NCI-H187 (cell line): ENCODE measurements at regions not wholly inside any gene's neighbourhood (a gene's known extent, or its start where the extent isn't known, plus 50 kb on each side); places are given as distances from the start of the nearest gene placed in this dataset.
"Not testable (repeated sequence)": the region's sequence is repeated elsewhere in the genome, so short reads cannot be mapped to it uniquely, and the experiment has no call there.

Source experiments
- DNase-seq, 2 experiments: peaks; one replicate each; lab custom pipeline; 2025; lab: John Stamatoyannopoulos, UW

DNA sequence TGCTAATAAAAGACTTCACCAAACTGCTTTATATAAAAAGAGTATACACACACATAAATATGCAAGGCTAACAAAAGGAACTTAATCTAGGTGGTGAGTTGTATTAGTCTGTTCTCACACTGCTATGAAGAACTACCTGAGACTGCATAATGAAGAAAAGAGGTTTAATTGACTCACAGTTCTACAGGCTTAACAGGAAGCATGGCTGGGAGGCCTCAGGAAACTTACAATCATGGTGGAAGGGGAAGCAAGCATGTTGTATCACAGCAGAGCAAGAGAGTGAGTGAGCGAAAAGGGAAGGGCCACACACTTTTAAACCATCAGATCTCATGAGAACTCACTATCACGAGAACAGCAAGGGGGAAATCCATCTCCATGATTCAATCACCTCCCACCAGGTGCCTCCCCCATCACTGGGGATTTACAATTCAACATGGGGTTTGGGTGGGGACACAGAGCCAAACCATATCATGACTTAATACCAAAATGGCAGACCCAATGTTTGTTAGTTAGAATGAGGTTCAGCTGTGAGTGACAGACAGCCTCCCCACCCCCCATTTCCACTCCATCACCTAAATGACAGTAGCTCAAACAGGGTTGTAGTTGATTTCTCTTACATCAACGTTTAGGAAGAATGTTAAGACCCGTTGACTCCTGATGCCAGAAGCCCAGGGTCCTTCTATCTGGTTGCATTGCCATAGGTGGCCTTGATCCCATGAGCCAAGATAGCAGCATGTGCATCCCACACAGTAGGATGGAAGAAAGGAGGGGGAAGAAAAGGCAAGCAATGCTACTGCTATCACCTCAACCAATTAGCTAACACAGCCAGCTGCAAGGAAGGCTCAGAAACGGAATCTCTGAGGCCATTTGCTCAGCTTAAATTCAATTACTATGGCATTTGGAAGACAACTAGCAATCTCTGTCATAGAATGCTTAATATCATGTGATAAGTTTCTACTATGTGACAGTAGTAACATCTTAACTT lies 77.0 kb downstream of the CCDC71L start:
- no peak for DNase-seq

DNA sequence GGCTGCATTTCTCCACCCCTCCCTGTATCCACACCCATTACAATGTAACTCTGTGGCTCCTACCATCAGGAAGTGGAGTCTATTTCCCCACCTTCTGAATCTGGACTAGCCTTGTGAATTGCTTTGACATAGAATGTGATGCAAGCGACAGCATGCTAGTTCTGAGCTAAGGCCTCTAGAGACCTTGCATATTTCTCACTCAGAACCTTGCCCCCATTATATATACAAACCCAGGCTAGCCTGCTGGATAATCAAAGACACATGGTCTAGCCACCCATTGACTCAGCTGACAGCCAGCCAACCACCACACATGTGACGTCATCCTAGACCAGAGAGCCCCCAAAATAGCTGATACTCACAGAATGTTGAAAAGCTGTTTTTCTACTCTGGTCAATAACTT lies 77.9 kb downstream of the CCDC71L start:
- DNase-seq: no peak

- DNase-seq: no peak
Measured at GRCh38 chr7:106582365-106582764, 78.6 kb downstream of the CCDC71L start.

- not testable (repeated sequence) for DNase-seq
Measured at GRCh38 chr7:106579086-106579485, 81.9 kb downstream of the CCDC71L start.

DNA sequence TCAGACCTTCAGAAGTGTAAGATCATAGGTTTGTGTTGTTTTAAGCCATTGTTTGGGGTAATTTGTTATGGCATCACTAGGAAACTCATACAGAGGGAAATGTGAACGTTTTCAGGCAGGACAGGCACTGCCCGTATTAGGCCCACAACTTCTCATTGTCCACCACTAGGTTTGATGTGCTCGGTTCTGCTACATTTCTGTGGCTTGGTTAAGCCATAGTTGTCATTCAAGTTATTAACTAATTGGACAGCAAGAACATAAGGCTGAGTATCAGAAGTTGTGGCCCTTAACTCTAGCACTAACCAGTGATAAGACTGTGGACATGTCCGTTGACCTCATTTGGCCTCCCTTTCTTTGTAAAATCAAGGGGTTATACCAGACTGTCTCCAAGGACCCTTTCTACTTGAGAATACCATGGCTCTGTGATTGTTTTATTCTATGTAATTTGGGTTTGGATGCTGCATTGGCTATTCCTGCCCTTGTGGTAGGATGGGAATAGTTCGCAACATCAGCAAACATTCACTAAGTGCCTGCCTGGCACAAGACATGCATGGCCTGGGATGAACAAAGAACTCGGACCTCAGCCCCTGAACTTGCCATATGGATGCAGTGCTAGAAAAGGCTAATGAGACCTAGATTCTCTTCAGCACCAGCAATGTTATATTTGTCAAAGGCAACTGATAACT lies 85.7 kb downstream of the CCDC71L start:
- DNase-seq: no peak

DNA sequence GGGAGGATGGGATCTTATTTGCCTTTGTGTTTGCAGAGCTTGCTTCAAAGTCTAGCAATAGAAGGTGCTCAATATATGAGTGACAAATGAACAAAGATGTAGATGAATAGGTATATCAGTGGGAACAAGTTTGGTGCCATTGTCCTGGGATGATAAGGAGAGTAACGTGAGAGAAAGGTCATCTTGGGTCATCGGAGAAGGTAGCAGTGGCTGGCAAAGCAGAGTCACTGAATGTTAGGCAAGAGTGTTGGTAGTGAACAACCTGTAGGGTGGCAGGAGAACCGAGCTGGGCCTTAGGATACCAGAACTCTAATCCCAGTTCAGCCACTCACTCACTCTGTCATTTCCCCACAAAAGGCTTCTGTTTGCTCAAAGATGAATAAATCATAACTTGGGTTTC lies 87.2 kb downstream of the CCDC71L start:
- DNase-seq: no peak

DNA sequence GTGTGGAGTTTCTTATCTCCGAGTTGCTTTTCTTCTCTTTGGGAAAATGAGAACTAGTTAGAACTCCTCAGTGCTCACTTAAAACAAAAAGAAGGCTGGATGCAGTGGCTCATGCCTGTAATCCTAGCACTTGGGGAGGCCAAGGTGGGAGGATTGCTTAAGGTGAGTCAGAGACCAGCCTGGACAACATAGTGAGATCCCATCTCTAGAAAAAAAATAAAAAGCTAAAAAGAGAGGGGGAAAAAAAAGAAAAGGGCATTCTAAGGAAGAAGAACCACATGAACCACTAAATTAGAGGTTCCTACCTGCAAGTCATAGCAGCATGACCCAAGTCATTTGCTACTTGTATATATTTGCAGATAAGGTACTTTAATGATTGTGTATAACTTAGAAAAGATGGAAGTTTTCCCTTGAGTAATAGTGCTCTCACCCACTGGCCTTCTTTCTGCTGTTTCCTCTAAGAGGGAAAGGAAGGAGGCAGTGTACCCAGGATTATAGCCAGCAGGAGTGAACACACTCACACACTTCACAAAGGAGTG lies 87.8 kb downstream of the CCDC71L start:
- DNase-seq: no peak

DNA sequence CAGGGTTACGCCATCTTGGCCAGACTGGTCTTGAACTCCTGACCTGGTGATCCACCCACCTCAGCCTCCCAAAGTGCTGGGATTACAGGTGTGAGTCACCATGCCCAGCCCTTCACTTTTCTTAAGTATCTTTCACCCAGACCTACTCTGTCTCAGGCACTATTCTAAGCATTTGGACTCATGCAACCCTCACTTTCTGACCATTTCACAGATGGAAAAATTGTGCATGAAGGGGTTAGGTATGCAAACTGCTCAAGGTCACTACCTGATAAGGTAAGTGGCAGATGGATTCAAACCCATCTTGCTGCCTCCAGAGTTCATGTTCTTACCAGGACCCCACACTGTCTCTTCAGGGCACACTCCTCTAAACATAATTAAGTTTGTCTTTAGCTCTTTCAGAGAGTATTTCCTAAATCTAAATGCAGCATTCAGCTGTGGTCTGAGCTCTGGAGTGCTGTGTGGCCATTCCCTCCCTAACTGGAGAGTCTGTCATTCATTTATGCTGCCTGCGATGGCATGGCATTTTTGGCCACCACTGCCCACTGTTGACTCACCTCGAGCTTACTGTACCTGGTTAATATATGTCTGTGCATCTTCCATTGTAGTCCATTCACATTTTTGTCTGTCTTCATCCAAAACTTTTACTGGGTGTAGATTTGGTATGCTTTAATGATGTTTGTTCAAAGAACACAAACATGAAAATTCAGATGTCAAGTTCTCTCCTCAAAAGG lies 88.4 kb downstream of the CCDC71L start:
- no peak for DNase-seq

DNA sequence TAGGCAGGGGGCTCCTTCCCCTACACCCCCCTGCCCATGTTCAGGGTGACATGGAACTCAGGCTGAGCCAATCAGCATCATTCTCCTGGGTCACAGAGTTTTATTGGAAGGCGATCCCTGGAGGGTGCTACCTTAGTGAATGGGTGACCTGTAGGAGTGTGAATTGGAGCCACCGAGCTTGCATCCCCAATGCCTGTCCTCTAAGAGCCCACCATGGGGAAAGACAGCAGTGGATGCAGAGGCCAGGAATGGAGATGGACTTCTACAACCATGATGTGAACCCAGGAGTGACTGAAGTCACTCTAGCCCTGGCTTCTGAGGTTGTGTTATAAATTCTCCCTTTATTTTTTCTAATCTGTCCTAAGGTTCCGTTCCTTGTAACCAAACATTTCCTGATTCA lies 89.4 kb downstream of the CCDC71L start:
- DNase-seq: no peak

GRCh38 chr7:106570948-106571418 lies 90.0 kb downstream of the CCDC71L start:
- no peak for DNase-seq

- DNase-seq: no peak
Measured at GRCh38 chr7:106570146-106570545, 90.8 kb downstream of the CCDC71L start.

DNA sequence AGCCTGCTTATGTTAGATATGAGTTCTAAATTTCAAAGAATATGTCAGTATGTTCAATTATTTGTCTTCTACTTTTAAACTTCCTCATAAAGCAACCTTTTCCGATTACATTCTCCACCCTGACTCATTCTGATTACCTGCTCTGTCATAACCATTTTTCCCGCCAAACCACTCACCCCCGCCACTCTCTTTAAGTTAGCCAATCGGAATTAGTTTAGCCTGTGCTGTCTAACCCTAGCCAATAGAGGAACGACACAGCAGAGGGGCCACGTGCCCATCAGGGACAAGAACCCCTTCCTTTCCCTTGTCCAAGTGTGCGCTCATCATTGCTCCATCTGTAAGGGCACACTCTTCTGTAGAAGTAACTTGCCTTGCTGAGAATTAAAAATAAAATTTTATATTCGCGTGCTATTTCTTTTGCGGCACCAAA lies 91.4 kb downstream of the CCDC71L start:
- no peak for DNase-seq

GRCh38 chr7:106568680-106569499 lies 92.1 kb downstream of the CCDC71L start:
- no peak for DNase-seq

DNA sequence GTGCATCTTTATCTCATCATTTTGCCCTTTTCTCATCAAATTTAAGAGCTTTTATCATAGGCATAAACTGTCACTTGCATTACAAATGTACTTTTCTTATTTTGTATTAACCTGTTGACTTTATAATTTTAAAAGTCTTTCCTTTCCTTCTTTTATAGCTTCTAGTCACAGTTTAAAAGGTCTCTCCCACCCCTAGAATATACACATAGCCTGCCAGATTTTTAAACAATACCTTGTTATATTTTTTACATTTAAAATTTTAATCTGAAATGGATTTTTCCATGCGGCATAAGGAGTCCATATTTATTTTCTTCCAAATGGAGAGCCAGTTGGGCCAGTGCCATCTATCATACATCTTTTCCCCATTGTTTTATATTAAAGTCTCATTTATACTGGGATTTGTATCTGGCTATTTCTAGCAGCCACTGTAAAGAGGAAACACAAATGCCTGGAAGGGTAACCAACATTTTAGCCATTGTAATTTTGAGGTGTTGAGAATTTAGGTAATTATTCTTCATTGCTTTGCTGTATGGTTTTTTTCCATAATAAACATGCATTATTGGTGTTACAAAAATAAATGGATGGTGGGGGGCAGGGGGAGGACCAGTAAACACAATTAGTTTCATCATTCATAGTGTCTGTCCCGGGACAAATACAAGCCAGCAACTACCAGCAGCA lies 92.8 kb downstream of the CCDC71L start:
- no peak for DNase-seq

DNA sequence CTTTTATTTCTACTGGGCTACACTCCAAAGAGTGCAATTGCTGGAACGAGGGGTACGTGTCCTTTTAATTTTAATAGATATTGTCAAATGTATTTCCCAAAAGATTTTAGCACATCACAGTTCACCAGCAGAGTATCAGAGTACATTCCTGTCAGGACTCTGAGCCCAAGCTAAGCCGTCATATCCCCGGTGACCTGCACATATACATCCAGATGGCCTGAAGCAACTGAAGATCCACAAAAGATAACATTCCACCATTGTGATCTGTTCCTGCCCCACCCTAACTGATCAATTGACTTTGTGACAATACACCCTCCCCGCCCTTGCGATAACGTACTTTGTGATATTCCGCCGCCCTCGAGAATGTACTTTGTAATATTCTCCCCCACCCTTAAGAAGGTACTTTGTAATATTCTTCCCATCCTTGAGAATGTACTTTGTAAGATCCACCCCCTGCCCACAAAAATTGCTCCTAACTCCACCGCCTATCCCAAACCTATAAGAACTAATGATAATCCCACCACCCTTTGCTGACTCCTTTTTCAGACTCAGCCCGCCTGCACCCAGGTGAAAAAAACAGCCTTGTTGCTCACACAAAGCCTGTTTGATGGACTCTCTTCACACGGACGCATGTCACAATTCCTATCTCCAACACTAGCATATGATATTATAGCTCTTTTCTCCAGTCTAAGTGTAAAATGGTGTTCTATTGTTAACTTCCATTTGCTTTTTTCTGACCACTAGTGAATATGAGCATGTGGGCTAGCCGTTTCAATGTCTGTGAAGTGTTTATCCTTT lies 93.6 kb downstream of the CCDC71L start:
- DNase-seq: not testable (repeated sequence)

DNA sequence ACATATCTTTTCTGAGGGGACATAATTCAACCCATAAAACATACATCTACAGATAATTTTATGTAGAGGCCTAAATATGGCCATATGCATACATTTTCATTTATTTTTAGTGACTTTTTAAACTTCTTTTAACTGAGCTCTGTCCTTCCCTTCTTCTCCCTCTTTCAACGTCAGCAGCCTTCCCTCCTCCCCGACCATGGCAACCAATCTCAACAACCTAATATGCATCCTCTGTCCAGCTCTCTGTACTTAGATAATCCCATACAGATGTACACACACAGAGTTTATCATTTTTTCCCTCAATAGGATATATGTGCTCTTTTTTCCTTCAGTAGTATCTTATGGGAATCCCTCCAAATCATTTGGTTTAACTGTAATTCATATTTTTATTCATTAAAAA lies 94.3 kb downstream of the CCDC71L start:
- DNase-seq: no peak

GRCh38 chr7:106566196-106566595 lies 94.8 kb downstream of the CCDC71L start:
- DNase-seq: no peak

DNA sequence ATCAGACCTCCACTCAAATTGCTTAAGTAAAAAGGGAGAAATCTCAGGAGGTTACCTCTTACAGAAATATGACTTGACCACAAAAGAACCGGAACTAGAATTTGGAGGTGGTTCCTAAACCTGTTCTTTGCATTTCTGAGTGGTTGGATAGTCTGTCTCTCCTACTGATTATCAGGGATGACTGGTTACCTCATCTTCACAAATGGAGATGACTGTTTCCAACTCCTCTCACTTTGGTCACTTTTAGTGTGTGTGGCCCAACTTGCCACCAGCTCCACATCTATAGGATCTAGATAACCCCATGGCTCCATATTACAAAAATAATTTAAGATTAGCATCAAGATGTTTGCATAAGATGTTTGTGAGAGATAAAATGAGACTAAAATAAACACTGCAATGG lies 95.5 kb downstream of the CCDC71L start:
- DNase-seq: no peak

DNA sequence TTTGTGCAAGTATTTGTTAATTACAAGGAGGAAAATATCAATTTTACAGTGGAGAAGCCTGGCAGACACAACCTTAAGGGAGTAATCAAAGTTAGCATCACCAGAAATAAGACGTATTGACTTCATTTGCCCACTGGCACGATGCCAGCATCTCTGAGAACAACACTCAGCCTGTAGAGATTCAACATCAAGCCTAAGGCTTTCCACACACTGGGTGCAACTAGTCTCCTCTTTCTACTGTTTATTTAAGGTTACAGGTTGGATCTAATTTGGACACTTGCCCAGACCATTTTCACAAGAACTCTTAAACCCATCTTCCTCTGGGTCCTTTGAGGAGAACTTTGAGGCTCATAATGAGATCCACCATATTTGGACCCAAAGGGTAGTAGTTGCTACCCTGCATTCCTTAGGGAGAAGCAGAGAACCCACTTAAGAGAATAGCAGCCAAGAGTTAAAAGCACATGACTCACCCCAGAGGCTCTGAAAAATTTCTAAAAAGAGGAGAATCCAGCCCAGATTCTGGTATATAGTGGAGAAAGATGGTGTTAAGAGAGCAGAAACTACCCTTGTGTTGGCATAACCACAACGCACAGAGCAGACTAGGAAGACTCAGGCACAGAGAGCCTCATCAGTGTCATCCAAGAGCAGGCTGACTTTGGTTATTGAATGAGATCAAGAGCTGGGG lies 97.3 kb downstream of the CCDC71L start:
- DNase-seq: no peak
